ENCODE measurements at regions not wholly inside any gene's neighbourhood (a gene's known extent, or its start where the extent isn't known, plus 50 kb on each side); places are given as distances from the start of the nearest gene placed in this dataset.
"Not testable (repeated sequence)": the region's sequence is repeated elsewhere in the genome, so short reads cannot be mapped to it uniquely, and the experiment has no call there.

DNA sequence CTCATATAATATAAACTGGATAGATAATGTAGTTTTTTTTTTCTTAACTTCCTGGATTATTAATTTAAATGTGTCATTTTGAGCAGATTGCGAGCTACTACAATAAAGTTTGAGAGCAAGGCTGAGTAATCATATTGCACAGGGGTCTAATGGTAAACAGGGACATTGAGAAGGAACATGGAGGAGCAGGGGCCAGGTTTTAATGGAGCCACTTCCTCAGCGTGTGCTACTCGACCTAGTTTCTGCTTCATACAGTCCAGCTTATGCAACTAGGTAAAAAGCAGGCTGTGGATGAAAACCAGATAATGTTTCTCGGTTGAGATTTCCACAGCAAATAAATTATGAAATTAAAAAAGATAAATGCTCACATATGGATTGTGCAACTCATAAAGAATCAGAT lies 1915.7 kb upstream of the CELF4 start:
- DNase-seq (ENCODE audit: low read depth in 2 of 2), result no peak

DNA sequence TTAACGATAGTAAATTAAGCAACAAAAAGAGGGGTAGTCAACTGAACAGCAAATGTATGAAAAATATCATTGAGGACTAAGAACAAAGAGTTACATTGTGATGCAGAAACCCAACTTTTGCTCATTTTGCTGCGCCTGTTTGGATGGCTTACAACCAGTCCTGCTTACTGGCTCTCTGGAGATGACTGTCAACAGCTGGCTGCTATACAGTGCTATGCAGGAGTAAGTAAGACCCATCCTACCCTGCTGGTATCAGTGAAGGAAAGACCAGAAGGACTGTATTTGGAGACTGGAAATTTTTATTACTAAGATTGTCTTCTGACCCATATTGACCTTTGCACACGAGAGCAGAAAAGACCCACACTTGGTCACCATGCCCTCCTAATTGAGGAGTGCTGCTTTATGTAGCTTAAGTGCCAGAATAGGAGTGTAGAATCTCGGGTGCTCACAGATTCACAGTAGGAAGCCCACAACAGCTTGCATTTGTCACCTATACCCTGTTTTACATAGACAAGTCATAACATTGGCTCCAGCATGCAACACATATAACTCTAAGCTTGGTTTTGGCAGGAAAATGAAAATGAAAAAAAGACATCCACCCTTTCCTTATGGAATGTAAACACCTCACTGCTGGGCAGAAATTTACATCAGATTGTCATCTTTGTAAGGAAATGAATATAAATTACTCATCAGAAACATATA lies 1915.0 kb upstream of the CELF4 start:
- DNase-seq (ENCODE audit: low read depth in 2 of 2), result no peak

DNA sequence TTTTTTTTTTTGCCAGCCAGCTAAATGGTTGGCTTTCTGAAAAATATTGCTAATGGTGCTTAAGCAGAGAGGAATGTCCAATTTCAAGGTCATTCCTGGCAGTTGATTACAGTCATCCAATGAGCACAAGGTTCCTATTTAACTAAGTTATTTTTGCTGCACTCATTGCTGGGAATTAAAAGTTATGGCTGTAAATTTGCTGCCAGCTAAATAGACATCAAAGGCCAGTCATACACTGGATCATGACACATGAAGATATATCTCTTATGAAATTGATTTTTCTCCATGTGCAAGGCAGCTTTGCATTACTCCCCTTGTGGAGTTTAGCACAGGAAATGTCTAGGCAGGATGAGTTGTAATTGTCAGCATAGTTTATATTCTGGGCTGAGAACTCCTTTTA lies 1898.4 kb upstream of the CELF4 start:
- DNase-seq (ENCODE audit: low read depth in 2 of 2), result no peak

DNA sequence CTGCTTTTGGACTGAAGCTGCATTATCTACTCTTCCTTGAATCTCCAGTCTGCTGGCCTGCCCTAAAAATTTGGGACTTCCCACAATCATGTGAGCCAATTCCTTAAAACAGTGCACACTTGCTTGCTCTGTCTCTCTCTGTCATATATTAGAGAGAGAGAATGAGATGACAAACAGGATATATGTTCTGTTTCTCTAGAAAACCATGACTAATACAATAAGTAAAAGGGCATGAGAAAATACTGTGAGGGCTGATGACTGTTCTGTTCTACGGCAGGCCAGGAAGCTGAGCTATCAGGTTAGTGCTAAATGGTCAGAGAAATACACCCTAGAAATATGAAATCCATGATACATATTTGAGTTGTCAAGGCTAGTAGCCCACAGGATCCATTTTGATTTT lies 1896.8 kb upstream of the CELF4 start:
- DNase-seq (ENCODE audit: low read depth in 2 of 2), result no peak

DNA sequence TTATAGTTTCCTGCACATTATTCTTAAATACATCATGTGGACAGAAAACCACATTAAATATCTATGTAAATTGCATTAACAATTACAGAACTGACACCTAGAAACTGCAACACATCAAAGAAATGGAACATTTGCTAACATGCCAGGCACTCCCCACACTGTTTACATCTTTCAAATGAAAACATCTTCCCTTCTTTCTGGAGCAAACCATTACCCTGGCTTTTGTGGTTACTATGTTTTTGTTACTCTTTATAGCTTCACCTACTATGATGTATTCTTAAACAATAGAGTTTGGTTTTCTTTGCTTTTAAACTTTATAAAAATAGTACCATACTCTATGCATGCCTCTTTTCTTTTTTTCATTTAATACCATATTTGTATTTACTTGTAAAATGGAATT lies 1894.5 kb upstream of the CELF4 start:
- no peak for DNase-seq (ENCODE audit: low read depth in 2 of 2)

DNA sequence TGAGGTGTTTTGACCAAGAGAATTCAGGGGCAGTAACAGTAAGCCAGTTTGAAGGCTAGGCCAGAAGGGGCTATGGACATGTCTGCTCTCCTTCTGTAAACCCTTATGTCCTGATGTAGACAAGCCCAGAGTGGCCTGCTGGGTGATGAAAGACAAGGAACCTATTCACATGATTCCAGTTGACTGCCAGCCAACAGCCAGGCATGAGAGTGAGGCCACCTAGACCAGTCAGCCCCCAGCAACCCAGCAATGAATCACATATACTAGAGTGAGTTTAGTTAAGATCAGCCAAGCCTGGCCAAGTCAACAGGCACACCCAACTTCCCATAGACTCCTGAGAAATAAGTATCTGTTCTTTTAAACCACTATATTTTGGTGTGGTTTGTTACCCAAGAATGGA lies 1889.7 kb upstream of the CELF4 start:
- no peak for DNase-seq (ENCODE audit: low read depth in 2 of 2)

DNA sequence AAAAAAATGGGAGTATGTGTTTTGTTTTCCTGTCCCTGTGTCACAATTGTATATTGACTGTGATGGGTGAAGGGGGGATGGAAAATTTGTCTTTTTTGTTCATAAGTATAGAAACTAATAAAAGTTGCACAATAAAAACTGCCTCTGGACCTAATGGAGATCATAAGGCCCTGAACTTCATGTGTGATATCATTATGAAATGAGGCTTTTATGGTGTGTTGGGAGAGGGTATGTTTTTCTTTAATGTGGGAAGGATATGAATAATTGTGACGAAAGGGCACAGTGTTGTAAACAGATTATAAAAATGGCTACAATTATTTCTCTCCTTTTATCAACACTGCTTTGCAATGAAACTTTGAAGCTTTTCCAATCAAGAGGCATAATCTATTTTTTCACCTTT lies 1889.3 kb upstream of the CELF4 start:
- no peak for DNase-seq (ENCODE audit: low read depth in 2 of 2)

DNA sequence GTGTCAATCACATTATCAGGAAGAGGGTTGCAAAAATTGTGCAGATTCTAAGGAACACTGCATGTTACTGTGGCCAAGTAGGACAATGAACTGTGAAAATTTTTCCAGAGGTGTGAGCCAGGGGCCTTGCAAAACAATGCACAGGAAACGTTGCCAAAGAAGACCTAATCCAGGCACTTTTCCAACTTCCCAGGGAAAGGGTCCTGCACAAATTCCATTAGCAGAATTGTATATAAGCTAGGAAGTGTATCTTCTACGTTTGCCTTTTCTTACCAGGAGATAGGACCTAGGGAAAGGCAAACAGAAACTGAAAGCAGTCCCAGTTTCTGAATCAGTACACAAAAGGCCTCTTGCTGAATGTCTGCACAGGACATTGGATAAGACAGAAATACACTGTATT lies 1888.3 kb upstream of the CELF4 start:
- DNase-seq (ENCODE audit: low read depth in 2 of 2), result no peak

DNA sequence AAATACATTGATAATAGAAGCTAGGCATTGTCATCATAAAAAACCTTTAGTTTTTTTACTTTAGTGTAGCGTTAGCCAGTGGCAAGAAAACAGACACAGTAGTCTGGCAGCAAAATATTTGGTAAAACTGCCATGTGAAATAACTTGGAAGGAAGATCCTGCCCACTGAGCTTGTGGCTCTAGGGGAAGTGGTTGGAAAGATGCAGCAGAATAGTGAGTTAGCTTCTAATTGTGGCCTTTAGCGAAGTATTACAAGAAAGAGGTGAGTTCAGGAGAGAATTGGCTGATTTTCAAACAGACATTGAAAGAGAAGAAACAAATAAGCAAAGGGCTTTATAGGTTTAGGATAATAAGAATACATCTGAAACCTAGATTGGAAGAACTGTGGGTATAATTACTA lies 1887.8 kb upstream of the CELF4 start:
- no peak for DNase-seq (ENCODE audit: low read depth in 2 of 2)

DNA sequence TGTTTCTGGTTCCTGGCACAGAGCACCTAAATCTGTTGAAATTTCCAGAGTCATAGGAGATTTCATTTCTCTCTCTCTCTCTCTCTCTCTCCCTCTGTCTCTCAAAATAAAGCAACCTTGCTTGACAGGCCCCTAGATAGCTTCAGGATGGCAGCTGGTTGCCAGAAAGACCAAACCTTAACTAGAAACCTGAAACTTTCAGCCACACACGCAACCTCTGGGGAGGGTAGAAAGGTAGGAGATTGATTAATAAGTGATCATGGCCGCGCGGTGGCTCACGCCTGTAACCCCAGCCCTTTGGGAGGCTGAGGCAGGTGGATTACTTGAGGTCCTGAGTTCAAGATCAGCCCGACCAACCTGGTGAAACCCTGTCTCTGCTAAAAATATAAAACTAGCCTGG lies 1885.4 kb upstream of the CELF4 start:
- DNase-seq (ENCODE audit: low read depth in 2 of 2), result no peak

DNA sequence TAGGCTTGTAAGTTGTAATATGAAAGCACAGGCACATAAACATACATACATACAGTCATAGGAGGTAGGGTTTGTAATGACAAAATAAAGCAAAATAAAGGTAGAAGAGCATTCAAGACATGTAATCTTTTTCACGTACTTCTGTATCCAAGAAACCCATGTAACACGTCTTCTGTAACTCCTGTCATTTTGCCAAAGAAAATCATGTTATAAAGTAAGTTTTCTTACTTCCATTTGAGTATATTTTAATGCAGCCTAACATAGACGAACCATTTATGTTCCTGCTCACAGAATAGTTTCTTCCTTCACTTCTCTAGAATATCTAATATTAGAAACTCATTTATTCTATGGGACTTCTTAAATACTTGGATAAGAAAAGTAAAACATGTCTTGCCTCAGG lies 1884.0 kb upstream of the CELF4 start:
- DNase-seq (ENCODE audit: low read depth in 2 of 2), result no peak

DNA sequence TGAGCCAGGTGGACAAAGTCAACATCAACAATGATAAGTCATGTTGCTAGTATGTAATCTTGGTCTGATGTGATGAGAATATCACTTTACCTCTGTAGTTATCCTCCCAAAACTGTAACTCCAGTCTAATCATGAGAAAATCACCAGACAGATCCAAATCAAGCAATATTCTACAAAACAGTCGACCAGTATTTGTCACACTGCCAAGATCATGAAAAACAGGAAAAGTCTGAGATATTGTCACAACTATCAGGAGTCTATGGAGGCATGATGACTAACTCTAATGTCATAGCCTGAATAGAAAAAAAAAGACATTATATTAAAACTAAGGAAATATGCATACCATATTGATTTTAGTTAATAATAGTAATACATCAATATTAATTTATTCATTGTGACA lies 1883.3 kb upstream of the CELF4 start:
- no peak for DNase-seq (ENCODE audit: low read depth in 2 of 2)

DNA sequence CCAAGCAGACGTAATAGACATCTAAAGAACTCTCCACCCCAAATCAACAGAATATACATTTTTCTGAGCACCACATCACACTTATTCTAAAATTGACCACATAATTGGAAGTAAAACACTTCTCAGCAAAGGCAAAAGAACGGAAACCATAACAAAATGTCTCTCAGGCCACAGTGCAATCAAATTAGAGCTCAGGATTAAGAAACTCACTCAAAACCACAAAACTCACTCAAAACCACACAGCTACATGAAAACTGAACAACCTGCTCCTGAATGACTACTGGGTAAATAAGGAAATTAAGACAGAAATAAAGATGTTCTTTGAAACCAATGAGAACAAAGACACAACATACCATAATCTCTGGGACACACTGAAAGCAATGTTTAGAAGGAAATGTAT lies 1879.4 kb upstream of the CELF4 start:
- not testable (repeated sequence) for DNase-seq (ENCODE audit: low read depth in 2 of 2)

DNA sequence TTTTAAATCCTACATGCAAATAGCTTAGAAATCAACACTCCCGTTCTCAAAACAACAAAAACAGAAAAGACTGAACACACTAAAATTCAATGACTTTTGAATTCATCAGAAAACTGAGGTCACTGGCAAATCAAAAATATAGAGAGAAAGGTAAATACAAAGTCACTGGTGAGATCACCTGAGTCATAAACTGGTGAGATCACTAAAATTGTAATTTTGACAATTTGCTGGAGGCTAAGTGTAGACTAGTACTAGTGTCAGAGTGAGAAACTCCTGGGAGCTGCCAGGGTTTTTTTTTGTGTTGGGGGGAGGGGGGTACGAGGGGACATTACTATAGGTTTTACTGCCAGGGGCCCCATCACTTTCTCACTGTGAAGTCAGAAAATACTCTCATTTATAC lies 1876.0 kb upstream of the CELF4 start:
- DNase-seq (ENCODE audit: low read depth in 2 of 2), result no peak

DNA sequence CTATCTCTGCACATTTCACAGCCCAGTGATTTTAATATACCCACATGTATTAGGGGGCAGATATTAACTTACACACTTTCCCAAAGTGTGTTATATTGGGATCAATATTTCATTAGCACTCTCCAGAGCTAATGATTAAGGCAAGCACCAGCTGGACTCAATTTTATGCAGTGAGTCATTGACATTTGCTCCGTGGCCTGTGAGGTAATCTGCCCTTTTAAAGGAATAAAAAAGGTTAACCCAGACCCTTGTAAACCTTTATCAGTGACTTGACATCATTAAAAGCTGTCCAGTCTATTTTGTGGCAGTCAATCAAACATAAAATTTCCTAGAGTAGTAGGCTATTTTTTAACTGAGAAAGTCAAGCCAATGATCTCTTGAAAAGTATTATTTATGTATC lies 1870.4 kb upstream of the CELF4 start:
- DNase-seq (ENCODE audit: low read depth in 2 of 2), result no peak

DNA sequence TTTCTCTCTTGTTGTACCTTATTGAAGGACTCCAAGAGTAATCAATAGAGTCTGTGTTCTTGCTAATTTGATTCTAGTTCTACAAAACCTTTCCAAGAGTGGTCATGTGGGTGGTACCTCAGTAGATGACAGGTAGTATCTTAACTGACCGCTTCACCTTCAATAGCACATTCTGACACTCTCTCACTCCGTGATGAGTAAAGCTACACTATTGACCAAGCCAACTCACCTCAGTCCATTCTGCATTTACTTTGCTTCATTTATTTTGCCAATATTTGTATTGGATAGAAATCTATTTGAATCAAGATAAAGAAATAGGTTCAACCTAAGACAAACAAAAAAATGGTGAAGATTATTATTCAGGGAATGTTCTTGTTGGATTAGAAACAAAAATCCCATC lies 1869.6 kb upstream of the CELF4 start:
- DNase-seq (ENCODE audit: low read depth in 2 of 2), result no peak

DNA sequence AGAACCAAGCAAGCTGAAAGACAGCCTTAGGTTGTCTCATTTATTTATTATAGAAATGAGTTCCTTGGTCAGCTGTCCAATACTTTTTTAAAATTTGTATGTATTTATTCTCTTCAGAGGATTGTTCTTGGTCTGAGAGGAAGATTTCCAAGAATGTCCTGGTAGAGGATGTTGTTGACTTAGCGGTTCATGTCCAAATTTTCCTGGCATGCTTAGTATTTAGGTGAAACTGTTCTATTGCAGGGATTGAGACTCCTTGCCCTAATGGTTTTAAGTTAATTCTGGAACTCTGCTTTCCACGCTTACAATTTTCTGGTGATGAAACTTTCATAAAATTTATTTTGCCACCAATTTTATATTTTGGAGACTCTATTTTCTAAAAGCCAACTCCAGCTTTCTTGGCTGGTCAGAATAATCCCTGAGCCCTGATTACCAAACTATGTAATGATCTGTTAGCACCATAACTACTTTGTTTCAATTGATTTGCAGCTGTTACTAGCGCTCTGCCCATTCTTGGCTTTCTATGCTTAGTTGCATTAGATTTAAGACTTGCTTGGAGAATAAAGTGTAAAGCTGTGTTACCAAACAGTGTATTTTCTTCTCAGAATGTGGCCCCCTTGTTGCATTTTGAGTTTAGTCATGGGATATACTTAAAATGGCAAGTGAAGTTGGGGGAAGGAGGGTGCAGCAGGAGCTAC lies 1868.8 kb upstream of the CELF4 start:
- no peak for DNase-seq (ENCODE audit: low read depth in 2 of 2)

DNA sequence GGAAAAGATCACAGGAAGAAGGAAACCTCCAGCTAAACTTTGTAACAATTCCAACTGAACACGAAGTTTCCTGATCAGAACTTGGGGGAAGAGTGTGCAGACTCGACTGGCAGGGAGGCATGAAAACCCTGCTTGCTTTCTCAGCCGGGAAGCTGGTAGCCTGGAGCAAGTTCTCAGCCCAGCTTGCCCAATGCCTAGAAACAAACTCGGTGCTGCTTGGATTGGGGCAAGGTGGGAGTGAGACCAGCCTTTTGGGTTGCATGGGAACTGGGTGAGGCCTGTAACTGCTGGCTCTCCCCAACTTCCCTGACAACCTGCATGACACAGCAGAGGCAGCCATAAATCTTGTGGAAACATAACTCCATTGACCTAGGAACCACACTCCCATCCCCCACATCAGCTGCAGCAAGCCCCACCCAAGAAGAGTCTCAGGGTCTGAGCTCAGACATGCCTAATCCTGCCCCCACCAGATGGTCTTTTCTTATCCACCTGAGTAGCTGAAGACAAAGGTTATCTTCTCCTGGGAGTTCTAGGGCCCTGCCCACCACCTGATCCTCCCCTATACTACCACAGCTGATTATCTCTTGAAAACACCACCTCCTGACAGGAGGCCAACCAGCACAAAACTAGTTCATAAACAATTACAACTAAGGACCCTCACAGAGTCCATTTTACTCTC lies 1859.7 kb upstream of the CELF4 start:
- no peak for DNase-seq (ENCODE audit: low read depth in 2 of 2)

DNA sequence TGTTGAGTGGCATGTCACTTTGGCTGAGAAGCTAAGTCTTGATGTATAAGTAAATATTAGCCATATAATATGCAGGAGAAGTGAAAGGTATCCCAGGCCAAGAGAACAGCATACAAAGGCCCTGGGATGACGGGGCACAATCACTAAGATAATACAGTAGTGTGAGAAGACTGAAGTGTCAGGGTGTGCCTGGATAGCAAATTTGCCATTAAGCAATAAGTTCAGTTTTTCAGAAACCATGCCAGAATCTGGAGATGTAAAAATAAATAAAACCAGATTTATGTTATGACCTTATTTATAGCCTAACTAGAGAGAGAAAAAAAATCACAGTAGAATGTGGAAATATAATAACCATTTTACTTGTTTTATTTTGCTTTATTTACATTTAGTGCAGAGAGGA lies 1858.7 kb upstream of the CELF4 start:
- no peak for DNase-seq (ENCODE audit: low read depth in 2 of 2)

DNA sequence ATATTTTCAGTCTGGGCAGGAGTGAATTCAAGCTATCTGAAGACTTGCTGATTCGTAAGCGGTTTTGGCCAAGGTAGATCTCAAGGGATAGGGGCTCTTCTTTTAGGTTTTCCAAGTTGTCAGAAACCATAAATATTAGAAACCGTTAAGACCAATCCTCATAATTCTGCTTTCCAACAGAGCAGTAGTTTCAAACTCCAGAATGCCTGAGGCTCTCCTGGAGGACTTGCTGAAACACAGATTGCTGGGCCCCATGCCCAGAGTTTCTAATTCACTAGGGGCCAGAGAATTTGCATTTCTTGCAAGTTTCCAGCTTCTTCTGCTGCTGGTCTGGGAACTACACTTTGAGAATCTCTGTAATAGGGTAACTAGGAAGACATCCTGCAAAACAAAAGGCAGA lies 1855.7 kb upstream of the CELF4 start:
- DNase-seq (ENCODE audit: low read depth in 2 of 2), result no peak

DNA sequence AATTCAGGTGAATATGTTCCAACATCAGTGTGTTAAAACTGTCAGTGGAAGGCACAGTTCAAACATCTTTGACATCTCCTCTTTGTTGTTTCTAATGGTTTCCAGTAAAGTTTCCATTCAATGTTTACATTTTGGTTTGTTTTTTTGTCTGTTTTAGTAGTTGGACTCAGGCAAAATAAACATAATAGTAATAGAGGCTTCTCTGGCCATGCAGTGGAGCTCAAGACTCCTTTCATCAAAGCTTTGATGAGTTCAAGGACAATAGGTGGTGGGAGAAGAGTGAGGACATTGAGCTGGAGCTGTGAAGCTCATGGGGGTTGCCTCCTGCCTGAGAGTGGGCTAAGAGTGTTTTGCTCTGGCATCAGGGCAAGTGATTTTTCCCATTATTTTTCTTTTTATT lies 1853.7 kb upstream of the CELF4 start:
- no peak for DNase-seq (ENCODE audit: low read depth in 2 of 2)

DNA sequence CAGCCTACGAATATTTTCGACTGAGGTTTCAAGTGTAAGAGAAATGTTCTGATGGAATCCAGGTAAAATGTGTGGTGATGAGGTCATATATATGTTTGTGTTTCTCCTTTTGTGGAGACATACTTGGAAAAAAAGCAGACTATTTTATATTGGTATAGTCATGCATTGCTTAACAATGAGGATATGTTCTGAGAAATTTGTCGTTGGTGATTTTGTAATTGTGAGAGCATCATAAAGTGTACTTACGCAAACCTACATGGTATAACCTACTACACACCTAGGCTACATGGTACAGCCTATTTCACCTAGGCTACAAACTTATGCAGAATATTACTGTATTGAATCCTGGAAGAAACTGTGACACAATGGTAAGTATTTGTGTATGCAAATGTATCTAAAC lies 1849.9 kb upstream of the CELF4 start:
- no peak for DNase-seq (ENCODE audit: low read depth in 2 of 2)

DNA sequence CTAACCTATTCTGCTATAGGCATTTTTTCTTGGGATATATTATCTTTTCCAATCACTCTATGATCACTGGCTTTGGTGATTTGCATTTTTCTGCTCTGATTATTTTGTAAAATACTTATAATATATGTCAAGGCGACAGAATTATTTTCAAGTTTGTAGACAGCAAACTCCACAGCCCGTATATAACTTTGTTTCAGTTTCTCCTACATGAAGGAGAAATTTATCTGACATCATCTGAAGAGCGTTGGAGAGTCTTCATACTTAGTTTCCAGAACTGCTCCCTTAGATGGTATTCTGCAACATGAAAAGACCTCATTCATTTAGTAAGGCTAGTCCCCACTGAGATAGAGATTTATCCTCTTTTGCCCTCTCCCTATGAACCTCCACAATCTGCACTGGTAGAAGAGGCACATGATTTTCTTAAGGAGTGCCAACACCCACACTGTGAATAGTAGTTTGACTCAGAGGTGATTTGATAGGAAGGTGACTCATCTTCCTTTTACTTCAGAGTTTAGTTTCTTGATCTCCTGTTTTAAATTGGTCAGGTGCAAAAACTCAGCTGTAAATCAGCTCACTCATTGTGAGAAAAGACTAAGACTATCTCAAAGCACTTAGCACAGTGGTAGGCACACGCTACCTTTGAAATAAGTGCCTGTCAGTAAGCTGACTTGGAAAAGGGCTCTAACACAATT lies 1848.6 kb upstream of the CELF4 start:
- no peak for DNase-seq (ENCODE audit: low read depth in 2 of 2)
